HT1080 (cell line): ENCODE measurements at regions not wholly inside any gene's neighbourhood (a gene's known extent, or its start where the extent isn't known, plus 50 kb on each side); places are given as distances from the start of the nearest gene placed in this dataset.

Experiments used
- DNase-seq: peaks from one replicate; pipeline ENCODE4 v3.0.0-alpha.2; 2015; ENCODE audit warnings: low read depth

DNA sequence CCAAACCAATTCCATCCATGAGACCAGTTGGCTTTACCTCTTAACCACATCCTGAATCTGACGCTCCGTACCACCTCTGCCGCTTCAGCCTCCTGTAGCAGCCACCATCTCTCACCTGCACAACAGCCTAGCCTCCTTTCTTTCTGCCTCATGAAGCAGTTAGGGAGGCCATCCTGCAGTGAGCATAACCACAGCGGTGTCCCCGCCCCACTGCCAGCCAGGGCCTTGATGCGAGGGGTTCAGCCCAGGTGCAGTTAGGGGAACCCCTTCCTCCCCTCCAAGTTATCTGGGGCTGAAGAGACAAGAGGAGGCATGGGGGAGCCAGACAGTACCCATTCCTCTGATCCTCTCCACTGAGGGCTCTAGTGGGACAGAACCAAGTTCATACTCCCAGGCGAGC is 167.0 kb downstream of the C5orf15 start:
- DNase-seq, result no peak

DNA sequence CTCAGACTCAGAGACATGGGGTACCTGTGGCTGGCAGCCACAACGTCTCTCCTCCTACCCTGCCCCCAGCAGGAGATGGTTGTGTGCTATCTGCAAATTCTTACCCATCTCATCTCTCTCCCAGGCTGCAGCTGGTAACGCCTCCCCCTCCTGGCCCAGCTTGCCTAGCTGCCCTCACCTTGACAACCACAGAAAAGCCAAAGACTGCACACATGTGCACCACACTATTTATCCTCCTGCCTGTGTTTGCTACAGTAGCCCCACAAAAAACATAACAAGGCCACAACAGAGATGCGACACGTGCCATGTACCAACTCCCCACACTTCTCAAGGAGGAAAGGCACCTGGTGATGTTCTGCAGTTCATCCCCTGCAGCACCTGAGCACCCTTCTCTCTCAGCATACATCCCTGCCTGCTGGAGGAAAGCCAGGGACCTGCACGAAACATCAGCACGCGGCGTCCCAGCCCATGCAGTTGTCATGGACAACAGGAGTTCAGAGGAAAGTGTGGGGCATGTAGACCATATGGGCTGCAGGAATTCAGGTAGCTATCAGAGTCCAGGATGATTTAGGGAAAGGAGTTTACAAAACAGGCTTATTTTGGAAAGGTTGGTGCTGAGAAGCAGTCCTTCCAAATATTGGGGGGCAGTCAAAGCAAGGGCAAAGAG is 168.7 kb downstream of the C5orf15 start:
- no peak for DNase-seq

DNA sequence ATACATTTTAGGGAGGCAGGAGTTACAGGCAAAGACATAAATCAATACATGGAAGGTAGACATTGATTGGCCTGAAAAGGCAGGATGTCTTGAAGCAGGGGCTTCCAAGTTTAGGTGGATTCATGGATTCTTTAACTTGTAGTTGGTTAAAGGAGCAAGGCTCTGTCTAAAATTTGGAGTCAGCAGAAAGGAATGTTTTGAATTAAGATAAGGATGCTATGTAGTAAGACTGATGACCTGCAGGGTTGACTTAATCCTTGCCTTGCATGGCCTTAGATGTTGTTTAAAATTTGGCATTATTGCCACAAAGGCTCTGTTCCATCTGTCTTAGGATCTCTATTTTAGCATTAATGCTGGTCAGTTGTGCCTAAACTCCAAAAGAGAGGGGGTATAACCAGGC is 171.3 kb downstream of the C5orf15 start:
- no peak for DNase-seq

DNA sequence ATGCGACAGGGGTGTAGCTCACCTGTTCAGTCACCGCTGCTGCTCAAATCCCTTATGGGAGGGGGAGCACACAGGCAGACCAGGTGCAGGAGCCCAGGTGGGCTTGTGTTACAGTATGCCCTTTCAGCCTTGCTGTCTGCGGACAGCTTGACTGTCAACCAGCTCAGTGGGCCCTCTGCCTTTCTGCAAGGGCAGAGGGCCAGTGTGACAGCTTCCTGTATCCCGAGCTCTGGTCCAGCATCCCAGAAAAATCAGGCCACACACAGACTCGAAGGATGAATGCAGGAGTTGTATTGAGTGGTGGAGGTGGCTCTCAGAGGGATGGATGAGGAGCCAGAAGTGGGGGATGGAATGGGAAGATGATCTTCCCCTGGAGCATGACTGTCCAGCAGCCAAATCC is 172.2 kb downstream of the C5orf15 start:
- DNase-seq, result no peak

DNA sequence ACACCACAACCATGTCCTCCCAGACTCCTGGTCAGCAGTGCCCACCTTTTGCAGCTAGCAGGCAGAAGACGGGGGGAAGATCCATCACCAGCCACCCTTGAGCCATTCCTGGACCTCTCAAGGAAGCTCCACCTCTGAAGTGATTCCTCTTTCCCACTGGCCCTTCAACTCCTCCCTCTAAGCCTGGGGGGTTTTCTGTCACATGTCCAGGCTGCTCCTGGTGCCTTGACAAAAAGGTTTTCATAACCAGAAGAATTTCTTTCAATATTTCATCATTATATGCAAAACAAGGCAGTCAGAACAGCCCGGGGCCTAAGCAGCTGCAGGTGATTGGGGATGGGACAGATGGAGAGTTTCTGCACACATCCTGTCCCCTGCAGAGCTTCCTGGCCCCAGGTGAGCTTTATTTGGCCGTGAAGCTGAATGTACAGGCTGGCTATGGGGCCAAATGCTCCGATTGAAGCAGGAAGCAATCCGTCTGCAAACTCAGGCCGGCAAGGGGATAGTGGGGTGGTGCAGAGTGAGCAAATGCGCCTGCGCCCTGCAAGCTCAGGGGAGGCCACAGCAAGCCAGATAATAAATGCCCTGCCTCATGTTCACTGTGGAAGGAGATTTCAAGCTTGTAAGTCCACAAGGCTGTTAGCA is 173.5 kb downstream of the C5orf15 start:
- no peak for DNase-seq

DNA sequence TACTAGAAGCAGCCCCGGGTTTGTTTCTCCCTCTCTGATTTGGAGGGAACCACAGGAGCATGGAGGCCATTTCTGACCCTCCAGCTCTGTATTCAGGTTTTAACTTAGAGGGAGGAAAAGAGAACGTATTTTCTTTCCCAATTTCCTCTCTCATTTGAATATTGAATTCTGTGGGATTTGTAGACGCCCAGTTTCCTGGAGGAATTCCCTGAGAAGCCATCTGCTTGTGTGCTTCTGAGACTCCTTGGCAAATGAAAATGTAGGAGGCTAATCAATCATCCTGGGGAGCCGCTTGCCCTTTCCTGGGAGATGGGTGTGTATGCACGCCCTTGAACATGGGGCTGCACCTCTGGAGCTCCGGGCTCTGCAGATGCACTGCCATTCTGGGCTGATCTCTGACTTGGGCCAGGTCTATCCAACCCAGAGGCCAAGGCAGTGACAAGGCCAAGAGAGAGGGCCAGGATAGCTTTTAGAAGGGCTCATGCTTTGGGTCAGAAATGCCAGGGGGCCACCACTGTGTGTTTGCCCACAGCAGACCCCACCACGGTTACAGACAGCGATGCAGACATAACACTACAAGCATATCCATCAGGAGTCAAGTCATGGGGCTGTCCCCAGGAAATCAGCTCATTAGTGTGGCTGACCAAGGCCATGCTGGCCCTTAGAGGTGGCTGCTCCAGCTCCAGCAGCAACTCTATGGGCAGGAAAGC is 174.5 kb downstream of the C5orf15 start:
- no peak for DNase-seq

DNA sequence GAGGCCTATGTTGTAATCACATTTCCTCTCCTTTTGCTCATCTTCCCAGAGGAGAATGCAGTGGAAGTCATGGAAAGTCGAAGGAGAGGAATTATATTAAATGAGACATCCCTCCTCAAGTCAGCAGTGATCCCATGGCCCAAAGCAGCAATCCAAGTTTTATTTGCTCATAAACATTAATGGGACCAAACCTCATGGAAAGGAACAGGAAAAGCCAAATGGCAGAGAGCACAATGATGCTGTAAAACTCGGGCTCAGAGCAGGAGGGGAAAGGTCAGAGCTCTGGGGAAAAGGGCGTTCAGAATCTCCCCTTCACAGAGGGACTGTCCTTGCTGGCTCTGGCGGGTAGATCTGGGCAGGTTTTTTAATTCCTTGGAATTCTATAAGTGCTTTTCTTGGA is 175.8 kb downstream of the C5orf15 start:
- DNase-seq, result no peak

DNA sequence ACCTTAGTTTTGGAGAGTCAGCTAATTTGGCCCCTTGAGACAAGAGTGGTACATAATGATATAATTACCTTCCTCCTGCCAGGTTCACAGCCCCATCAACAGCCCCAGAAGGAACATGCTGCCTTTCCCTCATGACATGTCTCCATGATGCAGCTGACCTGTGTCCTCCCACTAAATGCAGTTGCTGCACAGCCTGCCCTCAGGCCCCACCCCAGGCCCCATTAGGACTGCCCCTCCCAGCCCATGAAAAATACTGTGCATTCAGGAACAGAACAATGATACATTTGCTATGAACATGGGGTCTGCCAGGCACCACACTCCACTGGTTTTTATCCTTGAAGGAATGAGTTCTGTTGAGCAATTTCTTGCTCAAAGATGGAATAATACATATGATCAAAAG is 176.4 kb downstream of the C5orf15 start:
- no peak for DNase-seq

DNA sequence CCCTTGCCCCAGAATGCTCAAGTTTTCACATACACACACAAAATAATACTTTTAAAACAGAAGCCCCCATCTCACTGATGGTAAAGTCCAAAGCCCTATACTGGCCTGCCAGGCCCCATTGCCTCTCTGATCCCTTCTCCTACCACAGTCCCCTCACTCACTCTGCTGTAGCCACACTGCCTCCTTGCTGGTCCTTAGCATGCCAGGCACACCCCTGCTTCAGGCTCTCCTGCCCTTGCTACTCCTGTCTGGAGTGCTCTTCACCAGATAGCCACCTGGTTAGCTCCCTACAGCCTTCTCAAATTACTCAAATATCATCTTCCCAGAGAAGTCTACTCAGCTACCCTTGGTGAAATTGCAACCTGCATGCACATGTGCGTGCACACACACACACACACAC is 177.5 kb downstream of the C5orf15 start:
- no peak for DNase-seq

DNA sequence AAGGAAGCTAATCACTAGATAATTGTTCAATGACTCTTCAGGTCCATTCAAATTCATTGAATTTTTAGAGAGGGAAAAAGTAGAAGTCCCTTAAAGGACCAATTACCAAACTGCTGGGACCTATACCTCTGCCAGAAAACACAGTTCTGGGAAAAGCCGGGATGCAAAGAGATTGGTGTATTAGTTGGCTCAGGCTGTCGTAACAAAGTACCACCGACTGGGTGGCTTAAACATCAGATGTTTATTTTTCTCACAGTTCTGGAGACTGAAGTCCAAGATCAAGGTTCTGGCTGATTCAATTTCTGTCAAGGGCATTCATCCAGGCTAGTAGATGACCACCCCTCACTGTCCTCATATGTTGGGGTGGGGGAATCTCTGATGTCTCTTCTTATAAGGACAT is 177.1 kb upstream of the FSTL4 start:
- no peak for DNase-seq

DNA sequence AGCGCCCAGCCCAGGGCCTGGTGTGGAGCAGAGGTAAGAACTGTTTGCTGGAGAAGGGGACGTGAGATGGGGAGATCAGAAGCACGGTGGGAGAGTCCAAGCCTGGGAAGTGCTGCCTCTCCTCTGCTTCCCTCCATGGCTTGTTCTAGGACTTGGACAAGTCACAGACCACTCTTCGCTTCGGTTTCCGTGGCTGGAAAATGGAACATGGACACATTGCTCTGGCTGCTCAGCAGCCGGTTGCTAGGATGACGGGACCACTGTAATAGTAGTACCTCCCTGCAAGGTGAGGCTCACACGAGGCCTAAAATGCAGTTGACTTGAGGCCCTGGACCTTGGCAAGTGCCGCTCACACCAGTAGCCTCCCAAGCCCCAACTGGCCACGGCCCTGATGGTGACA is 175.8 kb upstream of the FSTL4 start:
- no peak for DNase-seq

DNA sequence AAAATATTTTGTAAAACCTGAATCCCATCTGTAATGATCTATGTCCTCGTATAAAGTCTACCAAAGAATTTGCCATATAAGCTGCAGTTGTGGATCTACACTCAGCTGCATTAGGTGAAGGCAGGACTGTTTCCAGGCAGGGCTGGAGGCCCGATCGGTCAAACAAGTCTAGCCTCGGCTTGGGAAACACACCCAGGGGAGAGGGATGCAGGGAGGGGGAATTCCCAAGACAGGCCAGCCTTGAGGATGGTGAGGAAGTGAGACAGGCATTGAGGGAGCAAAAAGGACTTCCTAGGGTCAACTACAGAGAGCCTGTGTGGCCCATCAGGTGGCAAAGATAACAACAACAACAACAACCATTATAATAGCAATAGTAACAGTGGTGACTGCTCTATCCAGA is 174.1 kb upstream of the FSTL4 start:
- no peak for DNase-seq

DNA sequence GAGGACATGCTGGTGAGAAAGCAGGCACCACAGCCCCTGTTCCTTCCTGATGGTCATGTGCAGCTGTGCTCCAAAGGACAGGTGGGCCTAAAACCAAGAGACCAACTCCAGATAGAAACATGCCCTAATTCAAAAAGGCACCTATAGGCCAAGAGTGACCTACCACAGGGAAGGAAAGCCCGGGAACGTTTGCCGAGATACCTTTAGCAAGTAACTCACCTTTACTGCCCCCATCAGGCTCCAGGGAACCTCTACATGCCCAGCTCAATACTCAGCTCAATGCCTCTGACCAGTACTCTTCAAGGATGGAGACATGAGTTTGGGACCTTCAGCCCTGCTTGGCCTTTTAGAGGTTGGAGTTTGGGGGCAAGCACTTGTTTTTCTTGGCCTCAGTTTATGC is 172.8 kb upstream of the FSTL4 start:
- DNase-seq, result no peak

DNA sequence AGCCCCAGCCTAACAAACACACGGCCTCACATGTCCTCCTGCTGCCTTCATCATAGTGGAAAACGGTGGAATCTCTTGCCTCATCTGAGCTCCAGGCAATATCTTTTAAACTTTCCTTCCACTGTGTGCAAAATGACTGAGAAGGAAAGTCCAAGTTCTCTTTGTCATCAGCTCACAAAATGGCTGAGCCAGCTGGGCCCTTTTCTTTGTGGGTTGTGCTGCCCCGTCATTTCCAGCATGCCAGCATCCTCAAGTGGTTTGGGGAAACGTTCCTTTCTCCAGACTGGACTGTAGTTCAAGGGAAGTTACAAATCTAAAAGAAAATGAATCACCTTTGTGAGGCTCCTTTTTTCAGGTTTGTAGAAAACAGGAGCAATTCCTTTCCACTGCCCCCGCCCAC is 171.1 kb upstream of the FSTL4 start:
- peak; percentile 3 for DNase-seq

DNA sequence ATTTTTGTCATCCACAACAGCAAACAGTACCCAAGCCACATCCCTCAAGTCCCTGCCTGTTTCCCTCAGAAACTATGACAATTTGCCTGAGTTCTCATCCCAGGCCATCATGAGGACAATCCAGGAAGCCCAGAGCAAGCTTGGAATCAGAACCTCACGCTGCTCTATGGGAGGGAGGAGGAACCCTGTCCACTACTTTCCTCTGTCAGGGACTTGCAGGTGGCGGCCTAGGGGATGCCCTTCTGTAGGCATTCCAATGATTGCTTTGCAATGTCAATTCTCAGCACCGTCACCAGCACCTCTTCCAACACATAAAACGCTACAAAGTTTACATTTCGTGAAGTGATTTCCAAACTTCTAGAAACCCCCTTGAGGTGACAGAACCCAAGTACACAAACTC is 170.4 kb upstream of the FSTL4 start:
- no peak for DNase-seq

DNA sequence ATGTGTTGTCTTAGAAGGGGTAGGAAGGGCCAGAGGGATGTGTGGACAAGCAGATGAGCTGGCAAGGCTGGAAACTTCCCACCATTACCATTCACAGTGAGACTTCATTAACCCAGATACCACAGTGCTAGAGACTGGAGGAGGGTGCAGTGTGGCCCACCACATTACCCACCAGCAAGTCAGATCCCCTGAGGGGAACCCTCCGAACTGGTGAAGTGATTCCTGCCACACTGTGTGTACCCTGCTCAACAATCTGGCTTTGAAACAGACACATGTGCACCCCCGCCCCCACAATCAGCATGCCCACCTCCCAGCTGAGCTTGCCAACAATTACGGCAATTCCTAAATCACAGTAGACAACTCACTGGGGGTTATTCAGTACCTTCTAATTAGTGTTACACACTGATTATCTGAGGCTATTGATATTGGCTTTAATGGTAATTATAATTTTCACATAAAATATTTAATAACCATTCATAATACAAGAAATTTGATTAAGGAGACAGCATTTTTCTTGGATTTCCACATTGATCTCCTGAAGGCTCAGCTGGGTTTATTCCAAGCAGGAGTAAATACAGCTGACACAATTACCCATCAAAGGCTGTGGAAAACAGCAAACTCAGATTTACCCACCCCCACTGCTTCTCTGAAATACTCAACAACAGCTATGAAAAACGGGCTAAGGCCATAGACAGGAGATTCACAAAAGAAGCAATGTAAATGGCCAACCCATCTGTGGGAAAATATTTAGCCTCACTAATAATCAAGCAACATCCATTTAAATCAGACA is 169.3 kb upstream of the FSTL4 start:
- no peak for DNase-seq

DNA sequence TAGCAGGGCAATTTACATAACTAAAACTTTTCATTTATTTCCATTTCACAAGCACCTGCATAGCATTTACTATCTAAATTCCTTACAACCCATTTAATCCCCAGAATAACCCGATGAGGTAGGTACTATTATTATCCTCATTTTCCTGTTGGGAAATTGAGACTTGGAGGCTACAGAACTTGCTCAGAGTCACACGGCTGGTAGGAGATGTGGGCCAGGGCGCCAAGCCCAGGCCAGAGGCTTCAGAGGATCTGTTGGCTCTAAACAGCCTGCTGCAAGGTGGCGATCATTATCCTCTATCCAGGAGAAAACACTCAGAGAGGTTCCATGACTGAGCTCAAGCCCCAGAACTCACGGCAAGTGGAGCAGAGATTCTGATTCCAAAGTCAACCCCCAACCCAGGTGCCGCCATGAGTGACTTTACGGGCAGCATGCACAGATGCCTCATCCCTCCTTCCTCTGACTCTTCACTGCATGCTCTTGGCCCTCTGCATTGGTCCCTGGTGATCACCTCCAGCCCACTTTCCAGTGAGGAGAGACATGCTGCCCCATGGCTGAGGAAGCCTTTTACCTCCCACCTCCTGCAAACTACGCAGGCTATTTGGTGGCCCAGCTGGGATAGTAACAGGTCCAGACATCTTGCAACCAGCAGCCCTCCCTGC is 168.4 kb upstream of the FSTL4 start:
- no peak for DNase-seq

DNA sequence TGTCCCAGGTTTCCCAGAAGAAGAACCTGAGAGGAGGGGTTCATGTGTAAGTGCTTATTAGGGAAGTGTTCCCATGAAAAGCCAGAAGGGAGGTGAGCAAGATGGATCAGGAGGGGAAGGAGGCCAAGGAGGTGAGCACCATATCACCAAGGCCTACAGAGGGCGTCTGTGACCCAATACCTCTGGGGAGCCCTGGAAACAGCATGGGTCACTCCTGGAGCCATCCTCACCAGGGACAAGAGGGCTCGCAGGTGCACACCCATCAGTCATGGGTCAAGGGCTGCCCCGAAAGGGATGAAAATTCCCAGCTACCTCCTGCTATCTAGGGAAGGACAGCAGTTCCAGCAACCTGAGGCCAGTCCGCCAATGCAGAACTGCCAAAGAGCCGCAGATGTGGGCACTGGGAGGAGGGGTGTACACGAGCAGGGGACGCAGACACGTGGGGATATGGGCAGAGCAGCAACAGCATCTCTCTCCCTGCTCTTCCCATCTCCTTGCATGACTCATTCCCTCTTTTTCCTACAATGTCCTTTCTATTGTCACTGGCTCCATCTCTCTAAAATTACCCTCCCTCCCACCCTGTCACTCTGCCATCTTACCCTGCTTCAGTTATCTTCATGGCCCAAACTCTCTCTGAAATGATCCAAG is 167.6 kb upstream of the FSTL4 start:
- DNase-seq, result no peak

DNA sequence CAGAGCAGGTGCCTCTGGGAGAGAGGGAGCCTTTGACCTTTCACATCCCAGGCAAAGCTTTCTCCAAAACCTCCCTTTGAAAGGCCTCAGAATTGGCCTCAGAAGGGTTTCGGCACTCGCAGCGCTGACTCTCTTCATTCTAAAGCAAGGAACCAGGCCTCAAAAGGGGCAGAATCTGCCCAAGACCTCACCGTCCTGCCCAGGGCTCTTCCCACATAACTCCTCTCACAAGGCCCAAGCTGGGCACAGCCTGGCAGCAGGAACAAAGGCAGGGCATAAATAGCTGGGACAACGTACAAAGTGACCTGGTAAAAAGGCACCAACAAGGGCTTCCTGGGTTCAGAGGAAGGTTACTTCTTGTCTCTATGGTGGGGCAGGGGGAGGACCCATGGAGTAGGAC is 166.3 kb upstream of the FSTL4 start:
- no peak for DNase-seq

DNA sequence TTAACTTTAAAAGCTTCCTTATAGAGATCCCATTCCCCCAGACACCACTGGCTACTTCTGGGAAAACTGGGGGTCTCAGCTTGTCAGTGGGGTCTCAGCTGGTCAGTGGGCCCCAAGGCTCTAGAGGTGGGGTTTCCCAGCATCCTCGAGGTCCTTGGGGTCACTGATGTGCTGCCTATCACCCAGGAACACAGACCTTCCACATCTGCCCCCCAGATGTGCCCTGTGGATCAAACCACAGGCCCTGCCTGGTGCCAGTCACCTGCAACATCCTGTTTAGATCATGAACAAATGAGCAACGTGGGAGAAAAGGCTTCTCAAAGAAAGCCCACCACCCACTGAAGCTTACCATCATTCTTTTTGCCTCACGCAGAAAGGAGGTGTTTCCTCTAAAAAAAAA is 165.6 kb upstream of the FSTL4 start:
- no peak for DNase-seq
